ENCODE measurements at regions not wholly inside any gene's neighbourhood (a gene's known extent, or its start where the extent isn't known, plus 50 kb on each side); places are given as distances from the start of the nearest gene placed in this dataset.
A peak's percentile ranks its signal among the peaks of the same experiment; 100 is the strongest.

- TF ChIP-seq TAF1 (IDR thresholded peaks at IDR 0.05; ENCODE audit: low read depth, low read length) (no peak), CTCF (IDR thresholded peaks at IDR 0.05; ENCODE audit: control extremely low read depth in 1 of 3, insufficient read depth in 1 of 3, low read depth in 1 of 3, low read length in 3 of 3) (peak in 2 of 3 experiments; percentile 48 to 68; a peak in 2 of 4 replicates), RNF2 (IDR thresholded peaks at IDR 0.05; ENCODE audit: borderline replicate concordance, low read depth, low read length, missing control alignments, poor library complexity, severe bottlenecking) (no peak), USF2 (IDR thresholded peaks at IDR 0.05; ENCODE audit: low read length) (no peak), POLR2AphosphoS5 (IDR thresholded peaks at IDR 0.05; ENCODE audit: low read depth, low read length) (no peak), CREB1 (IDR thresholded peaks at IDR 0.05) (no peak), MAFK (IDR thresholded peaks at IDR 0.05; ENCODE audit: low read depth, low read length) (no peak), TBP (IDR thresholded peaks at IDR 0.05; ENCODE audit: low read depth, low read length) (no peak), POLR2A (IDR thresholded peaks at IDR 0.05; ENCODE audit: control extremely low read depth in 1 of 2, low read depth in 2 of 2, low read length in 2 of 2) (no peak), TEAD4 (IDR thresholded peaks at IDR 0.05; ENCODE audit: low read depth, low read length) (no peak), NRF1 (IDR thresholded peaks at IDR 0.05; ENCODE audit: low read depth, low read length) (no peak), CHD1 (IDR thresholded peaks at IDR 0.05; ENCODE audit: low read depth, low read length) (no peak), CEBPB (IDR thresholded peaks at IDR 0.05; ENCODE audit: low read depth, low read length) (no peak)
Measured at GRCh38 chr6:95203153-95203754, 374.1 kb upstream of the MANEA start.
